ENCODE measurements at regions not wholly inside any gene's neighbourhood (a gene's known extent, or its start where the extent isn't known, plus 50 kb on each side); places are given as distances from the start of the nearest gene placed in this dataset.
"Not testable (repeated sequence)": the region's sequence is repeated elsewhere in the genome, so short reads cannot be mapped to it uniquely, and the experiment has no call there.

GRCh38 chr15:59783774-59784520 lies 94.8 kb upstream of the BNIP2 start:
- not testable (repeated sequence) for DNase-seq (ENCODE audit: low read depth)

- DNase-seq (ENCODE audit: low read depth), result no peak
Measured at GRCh38 chr15:59779110-59779509, 90.0 kb upstream of the BNIP2 start.

- DNase-seq (ENCODE audit: low read depth), result no peak
Measured at GRCh38 chr15:59764775-59765174, 75.7 kb upstream of the BNIP2 start.

- no peak for DNase-seq (ENCODE audit: low read depth)
Measured at GRCh38 chr15:59762558-59762957, 73.4 kb upstream of the BNIP2 start.

- not testable (repeated sequence) for DNase-seq (ENCODE audit: low read depth)
Measured at GRCh38 chr15:59760256-59760655, 71.1 kb upstream of the BNIP2 start.

- no peak for DNase-seq (ENCODE audit: low read depth)
Measured at GRCh38 chr15:59751552-59752413, 62.7 kb upstream of the BNIP2 start.

- no peak for DNase-seq (ENCODE audit: low read depth)
Measured at GRCh38 chr15:59746777-59747176, 57.7 kb upstream of the BNIP2 start.

- peak; percentile 10 for DNase-seq (ENCODE audit: low read depth)
Measured at GRCh38 chr15:59741274-59741906, 52.3 kb upstream of the BNIP2 start.

GRCh38 chr15:59739557-59740186 lies 50.6 kb upstream of the BNIP2 start:
- DNase-seq (ENCODE audit: low read depth), result no peak
